Stimulated activated naive CD8-positive, alpha-beta T cell treated with anti-CD3 and anti-CD28 coated beads, Interleukin-15, Interleukin-2, amounts not matched to agents 100 U/mL and 50 U/mL, for 24 hours (primary cell): ENCODE measurements at regions not wholly inside any gene's neighbourhood (a gene's known extent, or its start where the extent isn't known, plus 50 kb on each side); places are given as distances from the start of the nearest gene placed in this dataset.
"Not testable (repeated sequence)": the region's sequence is repeated elsewhere in the genome, so short reads cannot be mapped to it uniquely, and the experiment has no call there.

Source experiments
- ATAC-seq: fragments of 150-1000 bp; cut with Tn5 transposase; one replicate; pipeline ENCODE4 v1.10.0; 2021
- DNase-seq: peaks from one replicate; pipeline ENCODE4 v3.0.0; 2021

DNA sequence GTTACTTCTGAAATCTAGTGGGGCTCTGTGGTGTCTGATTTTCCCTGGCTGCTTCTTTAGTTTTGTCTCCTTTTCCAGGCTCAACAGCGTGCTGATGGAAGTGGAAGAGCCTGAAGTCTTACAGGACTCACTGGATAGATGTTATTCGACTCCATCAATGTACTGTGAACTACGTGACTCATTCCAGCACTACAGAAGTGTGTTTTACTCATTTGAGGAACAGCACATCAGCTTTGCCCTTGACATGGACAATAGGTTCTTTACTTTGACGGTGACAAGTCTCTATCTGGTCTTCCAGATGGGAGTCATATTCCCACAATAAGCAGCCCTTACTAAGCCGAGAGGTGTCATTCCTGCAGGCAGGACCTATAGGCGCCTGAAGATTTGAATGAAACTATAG, 51.1 kb downstream of the NBPF8 start:
- not testable (repeated sequence) for DNase-seq

DNA sequence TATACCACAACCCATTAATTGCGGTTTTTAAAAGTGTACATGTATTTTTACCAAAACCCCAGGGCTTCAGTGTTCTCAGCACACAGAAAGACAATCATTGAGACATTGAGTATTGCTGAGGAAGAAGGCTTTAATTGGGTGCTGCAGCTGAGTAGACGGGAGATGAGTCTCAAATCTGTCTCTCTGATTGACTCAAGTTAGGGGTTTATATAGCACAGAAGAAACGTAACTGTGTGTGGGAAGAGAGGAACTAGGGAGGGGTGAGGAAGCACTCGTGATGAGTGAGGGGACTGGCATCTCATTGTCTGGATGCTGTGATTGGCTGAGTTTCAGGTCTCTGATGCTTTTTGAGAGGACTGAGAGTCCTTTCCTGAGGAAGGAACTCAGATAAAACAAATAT, 62.8 kb downstream of the NBPF8 start:
- ATAC-seq, DNase-seq: not testable (repeated sequence)

More for the DNA sequence above, 51.1 kb downstream of the NBPF8 start:
- not testable (repeated sequence) for ATAC-seq

DNA sequence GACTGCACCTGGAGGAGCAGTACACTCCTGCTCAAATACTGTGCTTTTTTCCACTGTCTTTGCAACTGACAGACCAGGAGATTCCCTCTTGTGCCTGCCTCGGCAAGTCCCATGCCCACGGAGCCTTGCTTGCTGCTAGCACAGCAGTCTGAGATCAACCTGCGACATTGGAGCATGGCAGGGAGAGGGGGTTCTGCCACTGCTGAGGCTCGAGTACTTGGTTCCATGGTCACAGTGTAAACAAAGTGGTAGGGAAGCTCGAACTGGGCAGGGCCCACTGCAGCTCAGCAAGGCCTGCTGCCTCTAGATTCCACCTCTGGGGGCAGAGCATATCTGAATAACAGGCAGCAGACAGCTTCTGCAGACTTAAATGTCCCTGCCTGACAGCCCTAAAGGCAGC, 63.6 kb downstream of the NBPF8 start:
- ATAC-seq, DNase-seq: not testable (repeated sequence)

DNA sequence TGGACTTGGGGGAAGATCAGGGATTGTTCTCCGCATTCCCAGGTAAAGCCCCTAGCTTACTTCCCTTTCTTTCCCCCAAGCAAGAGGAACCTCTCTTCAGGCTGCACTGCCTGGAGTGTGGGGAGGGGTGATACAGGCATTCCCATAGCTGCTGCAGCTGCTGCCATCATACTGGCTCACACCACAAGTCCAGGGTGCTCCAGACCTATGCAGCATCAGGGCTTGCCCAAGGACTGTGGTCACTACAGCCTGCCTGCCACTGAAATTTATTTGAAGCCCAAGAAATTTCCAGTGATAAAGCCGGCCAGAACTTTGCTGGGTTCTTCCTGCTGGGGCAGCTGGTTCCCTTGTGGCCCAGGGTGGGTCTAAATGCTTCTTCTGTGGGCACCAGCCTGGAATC, 72.7 kb downstream of the NBPF8 start:
- not testable (repeated sequence) for ATAC-seq, DNase-seq

DNA sequence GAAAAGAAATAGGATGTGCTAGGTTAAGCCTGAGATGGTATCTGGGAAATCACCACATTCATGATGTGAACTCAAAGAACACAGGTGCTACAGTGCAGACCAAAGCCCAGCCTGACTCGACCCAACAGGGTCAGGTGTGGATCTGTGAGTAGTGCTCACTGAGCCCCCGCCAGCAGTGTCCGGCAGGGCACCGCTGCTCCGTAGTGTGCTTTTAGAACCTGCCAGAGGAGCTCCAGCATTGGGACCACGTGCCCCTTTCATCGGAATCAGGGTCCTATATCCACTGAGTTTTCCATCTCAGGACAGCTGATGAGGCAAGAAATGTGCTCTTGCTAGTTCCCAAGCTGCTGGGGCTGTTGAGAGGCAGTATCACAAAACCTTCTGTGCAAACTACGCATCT, 74.4 kb downstream of the NBPF8 start:
- ATAC-seq, DNase-seq: not testable (repeated sequence)

DNA sequence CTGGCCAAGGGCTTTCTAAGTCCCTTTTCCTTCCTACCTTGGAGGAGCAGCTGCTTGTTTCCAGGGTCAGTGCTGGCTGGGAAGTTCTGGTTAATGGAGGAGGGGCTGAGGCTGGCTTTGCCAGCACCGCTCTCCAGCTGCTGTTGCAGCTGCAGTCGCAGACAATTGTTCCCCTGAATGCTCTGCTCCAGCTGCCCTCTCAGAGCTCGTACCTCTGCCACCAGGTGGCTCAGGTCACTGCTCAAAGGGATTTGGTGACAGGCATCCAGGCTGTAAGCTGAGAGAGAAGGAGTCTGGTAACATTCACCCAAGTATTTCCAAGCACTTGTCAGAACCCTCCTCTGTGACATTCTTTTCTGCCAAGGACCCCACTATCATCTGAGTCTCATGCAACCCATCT, 82.3 kb downstream of the NBPF8 start:
- not testable (repeated sequence) for ATAC-seq, DNase-seq

DNA sequence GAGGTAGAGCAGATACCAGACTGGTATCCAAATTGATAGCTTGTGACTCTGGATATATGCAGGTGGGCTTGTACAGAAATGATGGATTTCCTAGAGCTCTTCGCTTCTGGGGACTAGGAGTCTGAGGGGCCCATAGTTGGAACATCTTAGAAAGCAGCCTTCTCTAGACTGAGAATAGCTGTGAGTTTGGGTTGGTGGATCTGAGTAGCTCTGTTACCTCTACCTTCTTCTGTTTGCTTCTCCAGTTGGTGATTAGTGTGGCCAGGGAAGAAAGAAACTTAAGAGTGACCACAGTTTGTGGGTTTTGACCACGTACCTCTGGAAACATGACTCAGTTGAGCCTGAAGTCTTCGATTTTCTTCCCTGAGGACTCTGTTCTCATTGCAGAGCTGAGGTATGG, 88.4 kb downstream of the NBPF8 start:
- ATAC-seq, result peak; percentile 28
- DNase-seq, result not testable (repeated sequence)

DNA sequence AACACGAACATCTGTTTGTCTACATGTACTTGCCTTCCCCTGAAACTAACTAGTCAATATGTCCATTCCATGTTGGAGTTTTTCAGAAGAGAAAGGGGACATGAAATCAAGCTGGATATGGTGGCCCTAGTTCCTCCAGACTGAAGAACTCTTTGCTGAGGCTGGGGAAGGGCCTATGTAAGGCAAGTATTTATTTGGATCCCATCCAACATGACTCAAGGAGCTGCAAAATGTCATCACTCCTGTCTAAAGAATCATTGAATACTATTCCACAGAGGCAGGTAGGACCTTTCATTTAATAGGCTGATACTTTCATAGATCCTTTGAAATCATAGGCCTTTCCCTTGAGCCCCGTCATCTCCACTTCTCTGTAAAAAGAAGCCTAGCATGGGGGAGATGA, 91.5 kb downstream of the NBPF8 start:
- ATAC-seq, result not testable (repeated sequence)

DNA sequence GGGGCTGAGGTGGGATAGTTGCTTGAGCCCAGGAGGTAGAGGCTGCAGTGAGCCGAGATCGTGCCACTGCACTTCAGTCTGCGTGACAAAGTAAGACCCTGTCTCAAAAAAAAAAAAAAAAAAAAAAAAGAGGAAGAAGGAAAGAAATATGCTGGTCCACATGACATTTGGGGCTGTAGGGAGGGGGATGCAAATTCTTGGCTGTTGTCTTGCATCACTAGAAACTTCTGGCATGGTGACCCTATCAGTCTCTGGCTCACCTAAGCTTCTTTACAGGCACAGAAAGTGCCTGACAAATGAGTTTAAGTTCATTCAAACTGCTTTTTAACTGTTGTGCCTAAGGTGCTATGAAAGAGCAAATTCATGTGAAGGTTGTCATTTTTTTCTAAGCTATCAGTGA, 93.5 kb downstream of the NBPF8 start:
- DNase-seq, ATAC-seq: not testable (repeated sequence)

More for the DNA sequence above, 91.5 kb downstream of the NBPF8 start:
- DNase-seq, result not testable (repeated sequence)

DNA sequence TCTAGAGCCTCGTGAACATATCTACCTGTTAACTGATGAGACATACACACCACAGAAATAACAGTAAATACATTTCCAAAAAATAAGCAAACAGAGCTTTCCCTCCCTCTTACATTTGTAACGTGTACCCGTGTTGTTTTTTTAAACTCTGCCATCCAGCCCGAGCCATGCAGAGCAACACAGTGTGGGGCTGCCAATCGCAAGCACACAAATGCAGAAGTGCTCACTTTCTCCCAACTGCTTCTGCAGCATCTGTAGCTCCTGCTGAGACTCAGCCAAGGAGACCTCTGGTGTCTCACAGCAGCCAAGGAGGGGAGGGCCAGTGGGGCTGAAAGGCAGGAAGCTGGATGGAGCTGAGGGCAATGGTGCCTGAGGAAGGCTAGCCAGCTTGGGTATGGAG, 94.4 kb downstream of the NBPF8 start:
- not testable (repeated sequence) for ATAC-seq, DNase-seq

DNA sequence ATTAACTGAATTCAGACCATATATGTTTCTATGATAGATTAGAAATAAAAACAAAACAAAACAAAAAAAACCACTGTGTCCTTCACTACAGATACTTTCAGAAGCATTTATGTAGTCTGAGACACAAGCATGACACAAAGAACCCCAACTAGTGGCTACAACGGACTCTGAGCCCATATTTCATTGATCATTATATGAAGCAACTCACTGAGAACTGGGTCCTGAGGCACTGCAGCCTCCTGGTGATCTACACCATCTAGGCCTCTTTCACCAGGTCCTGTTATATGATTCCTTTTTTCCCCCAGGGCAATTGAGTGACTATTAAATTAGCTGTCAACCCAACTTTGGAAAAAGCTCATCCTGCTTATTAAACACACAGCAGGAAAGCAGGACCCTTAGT, 98.3 kb downstream of the NBPF8 start:
- not testable (repeated sequence) for ATAC-seq, DNase-seq

DNA sequence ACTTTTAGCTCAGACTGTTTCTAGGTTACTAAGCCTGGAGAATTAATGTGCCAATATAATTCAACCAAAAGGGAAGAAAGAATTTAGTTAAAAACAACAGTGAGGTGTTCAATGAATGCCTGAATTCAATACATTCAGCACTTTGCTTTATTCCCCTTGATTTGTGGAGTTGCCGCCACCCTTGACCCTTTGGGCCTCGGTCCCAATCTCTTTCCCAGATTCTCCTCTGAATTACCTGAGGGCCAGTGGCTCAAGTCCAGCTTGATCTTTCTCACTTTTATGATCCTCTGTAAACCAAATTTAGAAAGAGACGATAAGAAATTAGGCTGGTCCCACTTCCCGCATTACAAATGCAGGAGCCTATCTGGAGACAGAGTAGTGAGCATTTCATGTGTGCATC, 98.7 kb downstream of the NBPF8 start:
- DNase-seq, ATAC-seq: not testable (repeated sequence)

DNA sequence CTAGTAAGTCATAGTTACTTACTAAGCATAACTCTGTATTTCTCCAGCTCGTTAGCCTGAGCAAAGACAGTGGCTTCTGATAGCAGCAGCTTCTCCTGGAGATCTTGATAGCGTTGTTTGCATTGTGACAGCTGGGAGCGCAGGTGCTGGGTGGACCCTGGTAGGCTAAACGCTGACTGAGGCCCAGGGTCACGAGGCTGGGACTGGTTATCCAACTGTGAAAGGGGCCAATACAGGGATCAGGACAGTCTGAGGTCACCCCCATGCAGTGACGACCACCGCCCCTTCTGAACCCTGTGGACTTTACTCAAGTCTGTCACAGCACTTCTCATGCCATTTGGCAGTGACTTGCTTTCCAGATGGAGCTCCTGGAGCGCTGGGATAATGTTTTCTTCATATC, 104.4 kb downstream of the NBPF8 start:
- DNase-seq, ATAC-seq: not testable (repeated sequence)

DNA sequence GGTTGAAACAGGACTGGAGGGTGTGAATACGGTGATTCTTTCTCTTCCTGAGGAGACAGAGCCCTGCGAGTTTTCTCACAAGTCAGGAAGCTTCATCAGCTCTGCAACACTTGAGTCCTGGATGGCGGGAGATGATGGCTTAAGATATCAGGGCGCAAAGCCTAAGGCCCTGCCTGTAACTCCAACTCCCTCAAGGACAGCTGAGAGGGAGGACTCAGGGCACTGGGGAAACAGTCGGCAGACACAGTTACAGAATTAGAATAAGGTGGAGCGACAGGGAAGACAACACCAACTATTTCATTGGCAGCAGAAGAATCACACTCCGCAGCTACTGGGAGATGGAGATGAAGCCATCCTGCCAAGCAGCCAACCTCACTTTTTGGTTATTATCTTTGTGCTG, 109.6 kb downstream of the NBPF8 start:
- ATAC-seq, DNase-seq: not testable (repeated sequence)

DNA sequence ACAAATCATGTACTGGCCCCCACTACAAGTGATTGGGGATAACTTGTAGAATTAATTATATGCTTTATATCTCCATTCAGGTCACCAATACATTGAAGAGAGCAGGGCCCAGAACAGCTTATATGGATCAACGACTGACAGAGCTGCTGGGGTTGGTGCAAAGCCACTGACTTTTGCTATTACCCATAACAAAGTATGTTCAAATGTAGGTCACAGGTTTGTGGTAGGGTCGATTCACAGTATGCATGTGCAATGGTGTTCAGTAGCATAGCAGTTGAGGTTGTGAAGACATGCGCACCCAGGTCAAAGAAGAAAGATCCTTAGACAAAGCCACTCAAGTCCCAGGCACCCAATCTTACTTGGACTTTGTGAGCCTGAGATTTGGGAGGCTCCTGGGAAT, 110.6 kb downstream of the NBPF8 start:
- peak; percentile 29 for ATAC-seq
- DNase-seq, result not testable (repeated sequence)

DNA sequence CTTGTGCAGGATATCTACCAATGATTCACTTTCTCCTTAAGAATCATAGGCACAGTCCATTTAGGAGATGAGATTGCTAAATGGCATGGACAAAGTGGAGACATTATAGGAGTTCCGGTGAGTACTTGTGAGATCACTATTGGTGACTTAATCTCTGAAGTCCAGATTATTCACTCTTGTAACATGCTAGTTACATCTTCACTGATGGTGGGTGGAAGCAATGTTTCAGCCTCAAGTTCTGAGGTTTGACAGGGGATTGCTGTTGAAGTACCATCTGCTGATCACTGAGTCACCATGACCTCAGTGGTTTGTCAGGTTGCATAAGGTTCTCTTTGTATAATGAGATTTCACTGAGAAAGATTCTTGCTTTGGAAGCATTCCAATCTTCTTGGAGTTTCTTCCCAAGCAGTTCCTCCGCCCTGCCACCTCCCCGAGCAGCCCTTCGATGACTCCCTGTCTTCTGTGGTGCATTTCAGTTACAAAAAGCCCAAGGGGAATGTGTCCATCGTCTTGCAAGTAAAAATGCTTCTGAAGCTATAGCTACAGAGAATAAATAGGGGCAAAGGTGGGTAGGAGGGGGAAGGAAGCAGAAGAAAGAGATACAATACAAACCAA, 114.7 kb downstream of the NBPF8 start:
- ATAC-seq, result peak; percentile 94
- DNase-seq, result not testable (repeated sequence)

DNA sequence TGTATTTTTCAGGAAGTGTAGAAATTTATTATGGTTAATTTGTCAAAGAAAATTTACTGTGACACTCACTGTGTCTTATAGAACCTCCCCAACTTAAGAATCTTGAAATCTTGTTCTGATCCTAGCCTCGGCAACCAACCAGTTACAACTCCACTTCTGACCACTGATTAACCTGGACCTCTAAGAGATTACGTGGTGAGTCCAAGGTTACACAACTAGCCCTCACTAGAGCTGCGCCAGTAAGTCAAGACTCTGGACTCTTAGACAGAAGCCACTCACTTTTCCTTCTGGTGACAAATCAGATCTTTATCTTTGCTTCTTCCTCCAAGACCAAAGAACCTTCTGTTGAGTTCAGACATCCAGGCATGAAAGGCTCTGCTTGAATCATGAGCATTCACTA, 116.6 kb downstream of the NBPF8 start:
- ATAC-seq, result not testable (repeated sequence)

DNA sequence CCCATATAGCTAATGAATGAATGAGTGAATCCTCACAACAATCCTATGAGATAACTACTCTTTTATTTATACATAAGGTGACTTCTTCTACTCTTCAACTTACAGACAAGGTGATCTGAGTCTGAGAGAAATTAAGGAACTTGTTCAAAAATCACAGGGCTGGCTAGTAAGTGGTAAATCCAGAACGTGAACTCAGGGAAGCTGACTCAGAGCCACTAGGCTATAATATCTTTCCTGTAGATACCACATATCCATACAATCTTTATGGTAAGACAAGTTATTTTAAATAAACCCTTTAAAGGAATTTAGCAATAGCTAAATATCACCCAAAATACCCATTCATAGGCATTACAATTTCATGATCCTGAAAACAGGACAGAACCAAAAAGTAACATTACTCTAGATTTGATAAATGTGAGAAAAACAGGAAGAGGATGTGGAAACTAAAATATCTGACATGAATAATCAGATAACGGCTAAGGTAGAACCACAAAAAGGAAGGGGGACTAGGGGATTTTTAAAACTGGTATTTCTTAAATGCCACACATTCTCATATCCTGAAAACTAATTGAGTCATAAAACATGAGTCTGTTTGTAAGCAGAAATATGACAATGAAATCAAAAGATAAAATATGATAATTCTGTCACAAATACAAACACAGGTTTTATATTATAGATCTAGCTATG, 119.7 kb downstream of the NBPF8 start:
- ATAC-seq, result peak; percentile 79
- not testable (repeated sequence) for DNase-seq

More for the DNA sequence above, 116.6 kb downstream of the NBPF8 start:
- DNase-seq, result not testable (repeated sequence)

DNA sequence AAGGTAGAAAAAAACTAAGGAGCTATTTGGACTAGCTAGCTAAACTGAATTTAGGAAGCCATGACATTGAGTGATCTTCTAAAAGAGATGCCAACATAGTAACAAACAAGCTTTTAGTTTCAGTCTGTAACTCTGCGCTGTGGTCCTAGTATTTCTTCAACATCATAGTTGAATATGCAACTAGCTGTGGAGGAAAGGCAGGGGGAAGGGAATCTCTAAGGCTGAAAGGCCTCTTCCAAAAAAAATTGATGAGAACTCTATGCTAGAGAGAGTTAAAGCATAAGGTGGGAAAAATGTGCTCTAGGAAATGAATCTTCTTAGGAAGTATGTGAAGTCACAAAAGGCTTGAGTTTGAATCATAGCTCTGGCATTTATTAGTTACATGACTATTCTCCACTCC, 120.2 kb downstream of the NBPF8 start:
- not testable (repeated sequence) for DNase-seq
- peak; percentile 74 for ATAC-seq

DNA sequence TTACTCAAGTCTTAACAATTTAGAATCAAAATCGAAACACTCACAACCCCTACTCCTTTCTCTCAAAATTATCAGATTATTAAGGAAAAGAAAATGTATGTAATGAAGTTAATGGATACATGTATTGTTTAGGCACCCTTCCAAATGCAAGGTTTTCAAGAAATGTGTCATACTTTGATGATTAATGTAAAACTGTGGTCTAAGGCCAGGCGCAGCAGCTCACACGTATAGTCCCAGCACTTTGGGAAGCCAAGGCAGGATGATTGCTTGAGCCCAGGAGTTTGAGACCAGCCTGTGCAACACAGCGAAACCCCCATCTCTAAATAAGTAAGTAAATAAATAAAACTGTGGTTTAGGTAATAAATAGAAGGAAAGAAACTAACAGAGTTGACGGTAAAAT, 126.6 kb downstream of the NBPF8 start:
- not testable (repeated sequence) for ATAC-seq

DNA sequence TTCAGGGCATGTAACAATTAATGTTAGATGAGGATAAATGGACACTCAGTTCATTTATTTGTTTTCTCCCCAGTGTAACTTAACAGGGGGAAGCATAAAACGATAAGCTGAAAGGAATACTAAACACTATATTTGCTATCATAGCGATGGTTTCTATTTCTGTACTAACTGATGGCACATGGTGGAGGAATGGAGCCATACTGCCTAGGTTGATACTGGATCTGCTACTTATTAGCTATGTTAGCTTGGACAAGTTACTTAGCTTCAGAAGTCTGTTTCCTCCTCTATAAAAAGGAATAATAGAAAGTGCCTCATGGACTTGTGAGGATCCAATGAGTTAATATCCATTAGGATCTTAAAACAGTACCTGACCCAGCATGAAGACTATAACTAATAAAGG, 127.5 kb downstream of the NBPF8 start:
- ATAC-seq, DNase-seq: not testable (repeated sequence)

More for the DNA sequence above, 126.6 kb downstream of the NBPF8 start:
- DNase-seq, result not testable (repeated sequence)

DNA sequence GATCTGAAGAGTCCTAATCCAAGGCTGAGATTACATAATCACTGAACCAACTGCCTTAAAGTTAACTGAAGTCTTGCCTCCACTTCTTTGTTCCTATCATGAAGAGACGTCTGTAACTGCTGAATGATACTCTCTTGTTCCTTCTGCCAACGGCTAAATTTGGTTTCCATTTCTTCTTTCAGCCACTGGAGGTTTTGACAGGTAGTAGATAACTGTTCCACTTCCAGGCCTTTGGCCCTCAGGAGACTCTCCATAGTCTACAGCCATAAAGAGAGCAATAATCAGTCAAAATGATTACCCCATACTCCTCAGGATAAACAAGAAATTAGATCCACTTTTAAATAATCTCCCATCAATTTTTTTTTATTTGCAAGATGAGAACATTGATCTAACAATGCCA, 128.1 kb downstream of the NBPF8 start:
- not testable (repeated sequence) for DNase-seq, ATAC-seq

DNA sequence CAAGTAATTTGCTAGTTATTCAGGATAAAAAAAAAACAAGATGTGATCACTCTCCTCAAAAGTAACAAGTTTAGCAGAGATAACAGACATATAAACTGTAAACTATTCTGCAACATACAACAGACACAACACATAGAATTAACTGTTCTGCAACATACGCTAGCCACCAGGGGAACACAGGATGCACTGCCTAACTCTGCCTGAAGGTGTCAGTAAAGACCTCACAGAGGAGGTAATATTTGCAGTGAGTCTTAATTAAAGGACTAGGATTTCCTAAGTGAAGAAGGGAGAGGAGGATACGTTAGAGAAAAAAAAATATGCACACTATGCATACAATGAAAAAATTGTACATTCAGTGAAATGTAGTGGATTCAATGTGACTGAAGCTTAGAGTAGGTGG, 129.6 kb downstream of the NBPF8 start:
- DNase-seq (peak; percentile 88), ATAC-seq (peak; percentile 94)
